Thymus (tissue), 11 donors: ENCODE measurements at regions not wholly inside any gene's neighbourhood (a gene's known extent, or its start where the extent isn't known, plus 50 kb on each side); places are given as distances from the start of the nearest gene placed in this dataset.
A peak's percentile ranks its signal among the peaks of the same experiment; 100 is the strongest.

Source experiments
- DNase-seq, 9 donors: peaks; one replicate each; pipeline ENCODE4 v3.0.0-alpha.2; 2013; ENCODE audit warnings: low spot score in 9 of 9, low read depth in 6 of 9, missing footprints in 1 of 9
- H3K27ac ChIP-seq, 2 donors: one replicate each; pipeline ENCODE4 v1.5.1; 2013; ENCODE audit warnings: control low read depth in 1 of 2, low read depth in 1 of 2, low read length in 1 of 2, mild to moderate bottlenecking in 1 of 2, moderate library complexity in 1 of 2
- H3K27me3 ChIP-seq, 2 donors: one replicate each; pipeline ENCODE4 v1.5.1; 2013; ENCODE audit warnings: low read length in 1 of 2; ENCODE audit not compliant: control insufficient read depth in 2 of 2, insufficient read depth in 1 of 2
- H3K36me3 ChIP-seq, 2 donors: one replicate each; pipeline ENCODE4 v1.5.1; 2013; ENCODE audit warnings: low read length in 1 of 2, mild to moderate bottlenecking in 1 of 2, moderate library complexity in 1 of 2; ENCODE audit not compliant: control insufficient read depth in 2 of 2, insufficient read depth in 2 of 2
- H3K4me1 ChIP-seq, 2 donors: one replicate each; pipeline ENCODE4 v1.5.1; 2013; ENCODE audit warnings: low read length in 2 of 2; ENCODE audit not compliant: control insufficient read depth in 2 of 2, insufficient read depth in 2 of 2
- H3K4me3 ChIP-seq, 2 donors: one replicate each; pipeline ENCODE4 v1.5.1; 2013; ENCODE audit warnings: low read length in 2 of 2, control low read depth in 1 of 2, mild to moderate bottlenecking in 1 of 2
- H3K9me3 ChIP-seq, 2 donors: one replicate each; pipeline ENCODE4 v1.5.1; 2013; ENCODE audit warnings: low read length in 1 of 2, mild to moderate bottlenecking in 1 of 2; ENCODE audit not compliant: control insufficient read depth in 2 of 2, insufficient read depth in 1 of 2
- WGBS: extraction: QIAGEN DNeasy Blood & Tissue Kit; methylation state at CpG from one replicate; pipeline ENCODE4 v1.1.7; 2013; 5-methylcytosine and 5-hydroxymethylcytosine counted together
- donor health status: healthy.

GRCh38 chr21:41064951-41065350 lies 103.0 kb upstream of the BACE2 start:
- no peaks in the 10 kb centered on the region for H3K36me3 ChIP-seq
- H3K4me3 ChIP-seq = no peak overlapping the region
- H3K27me3 ChIP-seq = peaks cover 4 to 13% of the 10 kb centered on the region in 2 donors
- WGBS = 96% methylated on average over 8 of the region's 8 CpGs
- no peaks in the 10 kb centered on the region for H3K9me3 ChIP-seq
- no peak for DNase-seq
- H3K27ac ChIP-seq = no peak overlapping the region
- no peaks in the 10 kb centered on the region for H3K4me1 ChIP-seq

DNA sequence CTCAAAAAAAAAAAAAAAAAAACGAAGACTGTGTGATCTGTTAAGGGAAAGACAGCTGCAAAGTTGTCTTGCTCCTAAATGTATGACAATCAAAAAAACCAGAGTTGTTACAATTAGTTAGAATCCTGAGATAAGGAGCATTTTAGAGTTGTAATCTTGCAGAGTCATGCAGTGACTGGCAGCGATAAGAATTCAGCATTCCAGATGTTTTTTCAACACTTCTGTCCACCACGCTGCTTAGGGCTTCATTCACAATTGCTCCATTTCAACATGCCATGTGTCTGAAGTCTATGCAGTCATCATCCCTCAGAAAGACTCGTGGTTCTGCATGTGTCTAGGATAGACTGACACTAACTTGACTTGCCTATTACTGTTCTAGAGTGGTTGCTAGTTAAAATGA lies 102.4 kb upstream of the BACE2 start:
- no peak overlapping the region for H3K4me3 ChIP-seq
- 61% methylated on average over 4 of the region's 4 CpGs for WGBS
- no peak for DNase-seq
- no peak overlapping the region for H3K27ac ChIP-seq
- H3K4me1 ChIP-seq = no peaks in the 10 kb centered on the region
- peaks cover 4 to 13% of the 10 kb centered on the region in 2 donors for H3K27me3 ChIP-seq
- no peaks in the 10 kb centered on the region for H3K9me3 ChIP-seq
- H3K36me3 ChIP-seq = no peaks in the 10 kb centered on the region

- no peaks in the 10 kb centered on the region for H3K9me3 ChIP-seq
- DNase-seq = no peak
- H3K27me3 ChIP-seq = peaks cover 4 to 13% of the 10 kb centered on the region in 2 donors
- no peaks in the 10 kb centered on the region for H3K4me1 ChIP-seq
- WGBS = 84% methylated on average over 16 of the region's 16 CpGs
- no peaks in the 10 kb centered on the region for H3K36me3 ChIP-seq
- H3K4me3 ChIP-seq = no peak overlapping the region
- no peak overlapping the region for H3K27ac ChIP-seq
Observed at GRCh38 chr21:41066086-41066938, 101.6 kb upstream of the BACE2 start.

DNA sequence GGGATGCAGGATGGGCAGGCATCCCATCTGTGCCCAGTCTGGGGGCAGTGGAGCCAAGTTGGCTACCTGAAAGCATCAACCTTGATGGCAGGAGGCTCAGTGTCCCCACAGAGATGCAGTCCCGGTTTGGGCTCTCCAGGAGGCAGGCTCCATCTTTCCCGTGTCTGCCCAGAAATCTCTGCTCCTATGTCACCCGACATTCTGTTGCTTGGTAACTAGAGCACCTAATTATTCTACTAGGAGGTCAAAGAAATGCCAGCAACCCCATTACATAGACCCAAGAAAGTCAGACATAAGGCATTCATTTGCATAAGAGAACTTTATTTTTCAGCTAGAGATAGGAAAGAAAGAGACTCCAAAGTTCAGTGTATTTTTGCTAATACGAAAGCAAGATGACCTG lies 100.3 kb upstream of the BACE2 start:
- Histone ChIP-seq H3K4me3 (no peak overlapping the region), H3K27me3 (peaks cover 4 to 13% of the 10 kb centered on the region in 2 donors), H3K4me1 (no peaks in the 10 kb centered on the region), H3K9me3 (no peaks in the 10 kb centered on the region), H3K27ac (no peak overlapping the region), H3K36me3 (no peaks in the 10 kb centered on the region)
- 94% methylated on average over 4 of the region's 4 CpGs for WGBS
- no peak for DNase-seq

DNA sequence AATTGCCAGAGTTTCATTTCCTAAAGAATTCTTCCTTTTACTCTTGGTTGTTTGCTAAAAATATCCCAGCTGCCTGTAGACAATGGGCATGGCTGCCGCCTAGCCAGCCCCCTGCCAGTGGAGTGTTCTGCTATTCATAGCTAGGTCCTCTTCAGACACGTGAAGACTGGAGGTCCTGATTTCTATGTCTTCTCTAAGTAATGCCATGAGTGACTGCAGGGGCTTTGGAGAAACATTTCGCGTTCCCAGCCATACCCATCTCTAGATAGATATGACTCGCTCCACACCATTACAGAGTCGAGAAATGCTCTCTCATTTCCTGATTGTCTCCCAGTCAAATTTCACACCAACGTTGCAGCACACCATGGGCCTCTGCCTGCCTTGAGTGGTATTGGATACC lies 99.5 kb upstream of the BACE2 start:
- H3K4me3 ChIP-seq = no peak overlapping the region
- H3K4me1 ChIP-seq = no peaks in the 10 kb centered on the region
- peaks cover 4 to 13% of the 10 kb centered on the region in 2 donors for H3K27me3 ChIP-seq
- no peak for DNase-seq
- H3K27ac ChIP-seq = no peak overlapping the region
- WGBS = 27% methylated on average over 7 of the region's 7 CpGs
- H3K9me3 ChIP-seq = no peaks in the 10 kb centered on the region
- no peaks in the 10 kb centered on the region for H3K36me3 ChIP-seq

DNA sequence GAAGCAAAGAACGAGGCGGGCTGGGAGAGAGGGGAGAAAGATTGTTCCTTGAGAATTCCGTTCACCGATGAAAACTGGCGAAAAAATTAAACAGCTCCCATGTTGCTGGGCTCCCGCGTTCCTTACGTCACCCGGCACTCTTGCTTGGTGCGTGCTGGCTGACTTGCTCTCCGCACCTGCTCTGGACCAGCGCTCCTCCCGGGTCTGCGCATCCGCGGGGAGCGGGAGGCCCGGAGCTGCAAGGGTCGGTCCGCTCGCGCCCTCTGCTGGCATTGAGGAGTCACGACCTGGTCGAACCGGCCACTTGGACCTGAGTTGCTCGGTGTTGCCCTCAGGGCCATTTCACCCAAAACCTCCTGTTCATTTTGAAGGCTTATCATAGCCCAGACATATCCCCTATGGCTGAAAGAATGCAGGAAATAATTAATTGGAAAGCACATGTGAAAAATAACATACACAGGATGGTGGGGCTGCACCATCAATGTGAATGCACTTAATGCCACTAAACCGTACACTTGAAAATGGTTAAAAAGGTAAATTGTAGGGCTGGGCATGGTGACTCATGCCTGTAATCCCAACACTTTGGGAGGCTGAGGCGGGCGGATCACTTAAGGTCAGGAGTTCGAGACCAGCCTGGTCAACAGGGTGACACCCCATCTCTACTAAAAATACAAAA lies 98.9 kb upstream of the BACE2 start:
- 12% methylated on average over 30 of the region's 30 CpGs for WGBS
- DNase-seq = peak in 8 of 9 donors; percentile 6 to 60 (median 41)
- H3K4me1 ChIP-seq = no peaks in the 10 kb centered on the region
- H3K4me3 ChIP-seq = no peak overlapping the region
- no peak overlapping the region for H3K27ac ChIP-seq
- no peaks in the 10 kb centered on the region for H3K36me3 ChIP-seq
- no peaks in the 10 kb centered on the region for H3K9me3 ChIP-seq
- H3K27me3 ChIP-seq = peaks cover 4 to 13% of the 10 kb centered on the region in 2 donors

DNA sequence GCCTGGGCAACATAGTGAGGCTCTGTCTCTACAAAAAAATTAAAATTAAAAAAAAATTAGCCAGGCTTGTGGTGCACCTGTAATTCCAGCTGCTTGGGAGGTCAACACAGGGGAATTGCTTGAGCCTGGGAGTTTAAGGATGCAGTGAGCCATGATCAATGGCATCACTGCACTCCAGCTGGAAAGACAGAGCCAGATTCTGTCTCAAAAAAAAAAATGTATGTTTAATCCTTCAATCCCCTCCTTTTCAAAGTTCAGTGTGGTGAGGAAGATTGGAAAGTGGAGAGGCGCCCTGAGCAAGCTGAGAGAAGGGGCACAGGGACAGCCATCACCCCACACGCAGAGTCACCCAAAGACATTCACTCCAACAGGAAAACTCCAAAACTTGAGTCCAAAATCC lies 97.7 kb upstream of the BACE2 start:
- Histone ChIP-seq H3K9me3 (no peaks in the 10 kb centered on the region), H3K27me3 (peaks cover 4 to 13% of the 10 kb centered on the region in 2 donors), H3K27ac (no peak overlapping the region), H3K36me3 (no peaks in the 10 kb centered on the region), H3K4me3 (no peak overlapping the region), H3K4me1 (no peaks in the 10 kb centered on the region)
- no peak for DNase-seq
- WGBS = 47% methylated on average over 2 of the region's 2 CpGs

DNA sequence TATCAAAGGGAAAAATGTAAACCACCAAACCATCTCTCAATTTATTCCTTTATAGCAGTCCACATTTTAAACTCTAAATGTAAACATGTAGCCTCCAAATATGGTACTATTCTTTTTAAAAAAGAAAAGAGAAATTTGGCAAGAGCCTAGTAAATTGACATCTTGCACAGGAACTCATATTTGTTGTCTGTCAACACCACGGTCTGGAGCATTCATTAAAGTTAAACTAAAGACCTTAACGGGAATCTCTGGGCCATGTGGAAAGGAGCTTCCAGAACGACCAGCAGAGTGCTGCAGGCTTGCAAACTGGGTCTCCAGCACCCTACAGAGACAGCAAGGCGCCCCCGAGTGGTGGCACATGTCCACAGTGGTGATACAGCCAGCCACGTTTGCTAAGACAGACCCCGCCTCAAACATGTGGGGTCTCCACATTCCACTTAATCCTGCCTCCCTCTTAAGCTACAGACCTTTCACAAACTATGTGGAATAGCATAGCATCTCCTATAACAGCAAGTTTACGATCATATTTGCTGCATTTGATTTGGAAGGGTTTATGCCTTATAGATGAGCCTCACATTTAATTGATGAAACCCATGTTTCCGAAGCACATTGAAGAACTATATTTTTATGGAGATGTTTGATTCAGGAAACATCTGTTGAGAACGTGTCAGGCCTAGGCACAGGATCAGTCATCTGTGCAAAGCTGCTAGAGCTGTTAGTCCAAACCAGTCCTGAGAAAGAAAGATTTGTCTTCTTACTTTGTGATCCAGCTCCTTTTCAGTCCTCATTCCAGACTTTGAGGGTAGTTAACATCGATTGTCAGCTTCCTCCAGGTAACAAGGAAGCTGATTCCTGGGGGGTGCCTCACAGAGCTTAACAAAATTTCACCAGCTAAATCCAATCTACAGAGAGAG lies 96.4 kb upstream of the BACE2 start:
- Histone ChIP-seq H3K27ac (no peak overlapping the region), H3K36me3 (no peaks in the 10 kb centered on the region), H3K9me3 (no peaks in the 10 kb centered on the region), H3K4me3 (no peak overlapping the region), H3K27me3 (peaks cover 4 to 13% of the 10 kb centered on the region in 2 donors), H3K4me1 (no peaks in the 10 kb centered on the region)
- 67% methylated on average over 11 of the region's 11 CpGs for WGBS
- DNase-seq = no peak
